Nephron progenitor cell (in vitro differentiated cells): ENCODE measurements at regions not wholly inside any gene's neighbourhood (a gene's known extent, or its start where the extent isn't known, plus 50 kb on each side); places are given as distances from the start of the nearest gene placed in this dataset.
A peak's percentile ranks its signal among the peaks of the same experiment; 100 is the strongest.

Experiments used
- DNase-seq: peaks from one replicate; pipeline ENCODE4 v3.0.0; 2021
- H3K27ac Mint-ChIP-seq: 2 replicates; pipeline ENCODE4 v1.8.0; 2021; ENCODE audit warnings: mild to moderate bottlenecking, moderate library complexity, mixed read lengths
- H3K27me3 Mint-ChIP-seq: 2 replicates; pipeline ENCODE4 v1.8.0; 2021; ENCODE audit warnings: mild to moderate bottlenecking, low read depth, mixed read lengths; ENCODE audit not compliant: poor library complexity
- H3K36me3 Mint-ChIP-seq: 2 replicates; pipeline ENCODE4 v1.8.0; 2021; ENCODE audit warnings: low read depth, mixed read lengths
- H3K4me1 Mint-ChIP-seq: 2 replicates; pipeline ENCODE4 v1.8.0; 2021; ENCODE audit warnings: mixed read lengths
- H3K4me3 Mint-ChIP-seq: 2 replicates; pipeline ENCODE4 v1.8.0; 2021; ENCODE audit warnings: mild to moderate bottlenecking, moderate library complexity, mixed read lengths
- H3K9me3 Mint-ChIP-seq: 2 replicates; pipeline ENCODE4 v1.8.0; 2021; ENCODE audit warnings: mild to moderate bottlenecking, moderate library complexity, mixed read lengths
- CTCF ChIP-seq: fragments of 200-600 bp; sonication (generic); IDR thresholded peaks from 2 replicates; pipeline ENCODE4 v1.5.0; 2021; ENCODE audit warnings: antibody characterized with exemption

GRCh38 chr2:145587922-145588321, 1068.0 kb upstream of the ZEB2 start:
- H3K27me3 Mint-ChIP-seq, result no peaks in the 10 kb centered on the region
- H3K9me3 Mint-ChIP-seq, result no peaks in the 10 kb centered on the region
- no peak overlapping the region for H3K27ac Mint-ChIP-seq
- H3K4me1 Mint-ChIP-seq, result peaks cover 20% of the 10 kb centered on the region
- H3K36me3 Mint-ChIP-seq, result no peaks in the 10 kb centered on the region
- no peak overlapping the region for H3K4me3 Mint-ChIP-seq
- no peak for TF ChIP-seq CTCF
- DNase-seq, result no peak

DNA sequence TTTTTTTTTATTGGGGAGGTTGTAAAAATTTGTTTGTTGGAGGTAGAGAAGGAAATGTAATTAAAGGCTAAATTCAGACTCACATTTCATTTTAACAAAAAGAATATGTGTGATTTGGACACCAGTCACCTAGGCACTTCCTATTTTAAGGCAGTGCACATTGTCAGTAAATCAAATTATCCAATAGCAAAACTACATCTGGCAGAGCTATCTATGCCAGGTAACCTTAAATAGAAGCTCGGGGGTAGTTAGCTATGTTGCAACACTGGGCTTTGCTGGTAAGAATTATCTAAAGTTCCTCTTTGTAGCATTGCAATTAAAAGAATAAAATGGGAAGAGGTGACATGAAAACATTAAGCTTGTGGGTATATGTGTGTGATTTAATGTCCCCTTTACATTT, 1064.4 kb upstream of the ZEB2 start:
- no peak for DNase-seq
- Mint-ChIP-seq H3K27ac (no peak overlapping the region), H3K36me3 (no peaks in the 10 kb centered on the region), H3K27me3 (no peaks in the 10 kb centered on the region), H3K9me3 (no peaks in the 10 kb centered on the region), H3K4me1 (peaks cover 20% of the 10 kb centered on the region), H3K4me3 (no peak overlapping the region)
- no peak for TF ChIP-seq CTCF

- no peak for TF ChIP-seq CTCF
- DNase-seq, result no peak
Observed at GRCh38 chr2:145573608-145574007, 1053.7 kb upstream of the ZEB2 start.

GRCh38 chr2:145572238-145572637, 1052.3 kb upstream of the ZEB2 start:
- Mint-ChIP-seq H3K4me3 (no peak overlapping the region), H3K27me3 (no peaks in the 10 kb centered on the region), H3K36me3 (peaks cover 4% of the 10 kb centered on the region), H3K27ac (no peak overlapping the region), H3K4me1 (peaks cover 10% of the 10 kb centered on the region), H3K9me3 (no peaks in the 10 kb centered on the region)
- TF ChIP-seq CTCF, result no peak
- DNase-seq, result no peak

More at GRCh38 chr2:145573608-145574007, 1053.7 kb upstream of the ZEB2 start:
- no peaks in the 10 kb centered on the region for H3K27me3 Mint-ChIP-seq
- H3K36me3 Mint-ChIP-seq, result peaks cover 4% of the 10 kb centered on the region
- H3K4me1 Mint-ChIP-seq, result peaks cover 10% of the 10 kb centered on the region
- H3K27ac Mint-ChIP-seq, result no peak overlapping the region
- H3K9me3 Mint-ChIP-seq, result peaks cover 4% of the 10 kb centered on the region
- no peak overlapping the region for H3K4me3 Mint-ChIP-seq

GRCh38 chr2:145569108-145569507, 1049.2 kb upstream of the ZEB2 start:
- H3K4me3 Mint-ChIP-seq, result no peak overlapping the region
- no peak overlapping the region for H3K27ac Mint-ChIP-seq
- no peak for DNase-seq
- no peaks in the 10 kb centered on the region for H3K27me3 Mint-ChIP-seq
- H3K4me1 Mint-ChIP-seq, result peaks cover 20% of the 10 kb centered on the region
- no peak for TF ChIP-seq CTCF
- H3K36me3 Mint-ChIP-seq, result peaks cover 4% of the 10 kb centered on the region
- no peaks in the 10 kb centered on the region for H3K9me3 Mint-ChIP-seq

DNA sequence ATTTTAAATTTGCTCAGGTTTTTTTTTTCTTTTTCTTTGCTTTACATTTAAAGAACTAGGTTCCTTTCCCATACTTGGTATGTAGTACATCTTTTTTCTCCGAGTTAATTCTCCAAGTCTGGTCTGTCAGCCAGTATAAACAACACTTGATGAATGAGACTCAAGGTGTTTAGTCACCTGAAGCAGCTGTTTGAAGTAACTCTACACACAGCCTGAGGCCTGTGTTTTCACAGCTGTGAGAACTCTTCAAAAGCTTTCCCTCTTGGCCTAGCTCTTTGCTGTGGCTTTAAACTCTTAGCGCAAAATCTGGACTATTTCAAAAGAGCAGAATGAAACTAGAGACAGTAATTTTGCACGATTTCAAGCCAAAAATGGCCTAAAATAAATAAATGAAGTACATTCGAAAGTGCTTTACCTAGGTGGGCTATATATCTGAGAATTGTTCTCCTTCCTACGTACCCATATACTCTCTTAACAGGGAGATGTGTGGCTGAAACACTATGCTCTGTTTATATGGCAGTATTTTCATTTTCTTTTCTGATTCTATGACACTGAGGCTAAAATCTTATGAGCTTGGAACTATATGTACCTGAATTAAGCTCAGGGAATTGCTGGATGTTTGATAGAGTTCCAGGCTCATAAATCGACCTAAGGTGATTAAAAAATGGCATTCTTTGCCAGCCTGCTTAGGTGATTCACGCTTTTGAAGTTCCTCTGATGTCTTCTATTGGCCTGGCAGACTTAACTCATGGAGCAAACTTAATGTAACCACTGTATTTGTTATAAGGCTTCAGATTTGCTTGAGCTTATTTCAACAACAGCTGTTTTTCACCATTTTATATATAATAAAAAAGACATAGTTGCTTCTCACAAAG, 1044.1 kb upstream of the ZEB2 start:
- TF ChIP-seq CTCF, result no peak
- H3K4me3 Mint-ChIP-seq, result peak overlapping the region; percentile 44
- H3K4me1 Mint-ChIP-seq, result peaks cover 54% of the 10 kb centered on the region
- no peaks in the 10 kb centered on the region for H3K9me3 Mint-ChIP-seq
- peak overlapping the region; percentile 91 for H3K27ac Mint-ChIP-seq
- no peak for DNase-seq
- H3K27me3 Mint-ChIP-seq, result no peaks in the 10 kb centered on the region
- H3K36me3 Mint-ChIP-seq, result no peaks in the 10 kb centered on the region
